HG03139 (cell line): ENCODE measurements at regions not wholly inside any gene's neighbourhood (a gene's known extent, or its start where the extent isn't known, plus 50 kb on each side); places are given as distances from the start of the nearest gene placed in this dataset.

ENCODE experiments used
- ATAC-seq: cut with Tn5 transposase; IDR thresholded peaks from one replicate; pipeline ENCODE4 v1.9.1; 2021; ENCODE audit not compliant: unreplicated experiment

GRCh38 chr6:100184473-100184872, 190.4 kb upstream of the MCHR2 start:
- ATAC-seq = no peak

DNA sequence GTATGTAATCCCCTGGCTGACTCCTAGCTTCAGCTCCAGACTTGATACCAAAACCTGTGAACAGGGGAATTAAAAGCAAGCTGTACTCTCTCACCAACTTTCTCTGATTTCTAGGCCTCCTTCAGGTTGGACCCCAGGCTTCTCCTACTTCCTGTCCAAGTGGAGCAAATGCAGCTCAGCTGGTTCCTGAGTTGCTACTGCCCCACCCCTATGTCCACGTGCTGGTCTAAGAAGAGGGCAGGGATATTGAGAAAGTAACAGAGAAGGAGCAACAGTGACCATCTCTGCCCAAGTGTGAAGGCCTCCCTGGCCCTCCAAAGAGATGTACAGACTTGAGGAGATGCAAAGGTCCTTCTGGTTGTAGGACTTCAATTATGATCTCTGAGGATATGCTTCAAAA, 188.3 kb upstream of the MCHR2 start:
- ATAC-seq = no peak

DNA sequence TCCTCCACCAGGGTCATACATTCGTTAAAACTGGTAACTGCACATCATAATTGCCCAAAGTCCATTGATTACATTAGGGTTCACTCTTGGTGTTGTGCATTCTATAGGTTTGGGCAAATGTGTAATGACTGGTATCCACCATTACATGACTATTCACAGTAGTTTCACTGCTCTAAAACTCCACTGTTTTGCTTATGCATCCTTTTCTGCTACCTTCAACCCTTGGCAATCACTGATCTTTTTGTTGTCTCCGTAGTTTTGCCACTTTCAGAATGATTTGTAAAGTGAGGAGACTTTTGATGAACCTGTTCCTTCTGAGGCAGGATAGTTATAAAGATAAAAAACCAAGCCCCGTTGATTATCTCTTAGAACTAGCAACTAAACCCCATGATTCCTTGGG, 187.3 kb upstream of the MCHR2 start:
- ATAC-seq = no peak

DNA sequence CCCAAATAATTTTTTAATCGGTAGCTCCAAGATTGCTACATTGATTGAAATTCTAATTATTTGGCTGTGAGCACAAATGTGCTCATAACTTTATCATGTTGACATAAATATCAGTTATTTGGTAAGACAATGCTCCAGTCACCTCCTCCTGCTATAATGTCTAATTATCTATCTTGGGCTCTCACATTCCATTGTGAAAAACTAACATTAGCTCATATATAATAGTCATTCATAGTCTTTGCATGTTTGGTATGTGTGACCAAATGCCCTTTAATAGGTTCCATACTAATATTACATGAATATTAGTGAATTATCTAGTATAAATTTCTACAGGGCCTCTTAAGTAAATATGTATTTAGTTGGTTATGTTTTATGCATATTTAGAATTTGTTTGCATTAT, 185.6 kb upstream of the MCHR2 start:
- no peak for ATAC-seq

DNA sequence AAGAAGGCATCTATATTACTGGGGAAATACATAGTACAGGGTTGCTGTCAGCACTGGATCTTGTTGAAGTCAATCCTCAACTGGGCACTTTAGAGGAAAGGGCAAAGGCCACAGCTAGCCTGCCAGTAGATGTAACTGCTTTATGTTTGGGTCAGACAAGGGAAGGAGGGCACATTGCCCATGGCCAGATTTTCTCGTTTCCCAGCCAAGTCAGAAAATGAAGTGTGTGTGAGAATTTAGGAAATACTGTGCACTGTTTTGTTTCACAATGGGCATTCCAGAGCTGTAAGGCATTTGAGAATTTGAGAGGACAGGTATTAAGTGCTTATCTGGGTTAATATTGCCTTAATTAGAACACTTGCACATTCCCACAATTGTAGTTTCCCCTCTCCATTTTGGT, 183.9 kb upstream of the MCHR2 start:
- no peak for ATAC-seq

DNA sequence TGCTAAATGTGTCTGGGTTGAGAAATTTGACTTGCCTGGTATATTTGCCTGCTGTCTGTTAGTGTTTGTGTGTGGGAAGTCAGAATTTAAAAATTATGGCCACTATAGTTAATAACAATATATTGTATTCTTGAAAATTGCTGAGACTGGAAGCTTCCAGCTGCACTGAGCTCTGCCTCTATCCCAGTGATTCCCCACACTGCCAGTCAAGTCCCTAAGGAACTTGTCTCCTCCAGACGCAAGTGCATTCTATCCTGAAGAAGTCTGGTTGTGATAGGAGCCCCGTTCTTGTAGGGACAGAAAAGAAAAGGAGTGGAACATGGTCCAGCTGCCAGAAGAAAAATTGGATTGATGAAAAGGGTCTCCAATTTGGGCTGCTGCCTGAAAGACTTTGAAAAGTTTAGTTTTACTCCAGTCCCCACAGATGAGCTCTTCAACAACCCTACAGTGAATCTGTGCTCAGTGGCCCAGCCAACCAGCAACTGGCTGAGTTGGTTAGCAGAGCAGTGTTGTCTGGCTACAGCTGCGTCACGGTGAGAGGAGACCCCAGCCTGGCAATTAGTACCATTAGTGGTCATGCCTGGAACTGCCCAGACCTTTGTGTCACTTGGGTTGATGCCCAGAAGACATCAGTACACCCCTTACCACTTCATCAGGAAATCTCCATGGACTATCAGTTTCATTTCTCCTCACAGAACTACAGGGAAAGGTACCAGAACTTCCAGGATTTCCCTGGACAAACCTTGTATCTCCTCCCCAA, 183.1 kb upstream of the MCHR2 start:
- no peak for ATAC-seq

- ATAC-seq = no peak
Measured at GRCh38 chr6:100176311-100176950, 182.4 kb upstream of the MCHR2 start.

DNA sequence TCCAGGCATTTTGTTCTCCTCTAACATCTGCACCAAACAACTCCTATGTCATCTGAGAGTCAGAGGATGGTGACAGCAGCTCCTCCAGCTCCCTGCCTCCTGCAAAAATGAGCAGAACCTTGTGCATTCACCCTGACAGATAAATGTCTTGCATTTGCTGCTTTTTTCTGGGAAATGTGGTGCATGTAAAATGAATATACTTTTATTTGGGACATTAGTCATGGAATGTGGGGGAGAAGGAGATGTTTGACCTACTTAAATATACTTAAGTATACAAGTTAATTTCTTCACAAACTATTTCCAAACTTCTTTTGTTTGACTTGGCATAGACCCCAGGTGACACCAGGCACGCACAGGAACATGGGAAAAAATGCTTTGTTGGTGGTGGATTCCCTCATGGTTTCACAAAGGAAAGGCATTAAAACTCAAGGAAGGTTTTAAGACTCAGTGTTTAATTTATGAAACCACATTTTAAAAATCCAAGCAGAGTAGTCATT, 181.8 kb upstream of the MCHR2 start:
- no peak for ATAC-seq

- ATAC-seq = no peak
Measured at GRCh38 chr6:100173211-100173610, 179.2 kb upstream of the MCHR2 start.

GRCh38 chr6:100172322-100172713, 178.3 kb upstream of the MCHR2 start:
- no peak for ATAC-seq

GRCh38 chr6:100171533-100172321, 177.7 kb upstream of the MCHR2 start:
- ATAC-seq = peak; percentile 78

DNA sequence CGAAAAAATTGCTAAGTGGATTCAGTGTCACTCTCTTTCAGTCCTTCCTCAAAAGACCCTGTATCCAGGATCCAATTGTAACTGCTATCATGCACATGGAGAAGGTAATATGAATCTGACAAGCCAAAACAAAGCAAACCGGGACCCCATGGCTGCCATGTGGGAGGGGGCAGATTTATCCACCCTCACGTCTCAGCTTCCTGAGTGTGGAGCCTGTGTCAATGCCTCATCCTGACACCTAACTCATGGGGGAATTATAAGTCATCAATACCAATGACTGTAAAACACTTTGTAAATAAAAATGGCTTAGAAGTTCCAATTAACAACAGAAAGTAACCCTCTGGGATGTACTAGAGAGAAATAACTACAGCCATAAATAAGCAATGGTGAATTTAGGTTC, 174.1 kb upstream of the MCHR2 start:
- no peak for ATAC-seq

DNA sequence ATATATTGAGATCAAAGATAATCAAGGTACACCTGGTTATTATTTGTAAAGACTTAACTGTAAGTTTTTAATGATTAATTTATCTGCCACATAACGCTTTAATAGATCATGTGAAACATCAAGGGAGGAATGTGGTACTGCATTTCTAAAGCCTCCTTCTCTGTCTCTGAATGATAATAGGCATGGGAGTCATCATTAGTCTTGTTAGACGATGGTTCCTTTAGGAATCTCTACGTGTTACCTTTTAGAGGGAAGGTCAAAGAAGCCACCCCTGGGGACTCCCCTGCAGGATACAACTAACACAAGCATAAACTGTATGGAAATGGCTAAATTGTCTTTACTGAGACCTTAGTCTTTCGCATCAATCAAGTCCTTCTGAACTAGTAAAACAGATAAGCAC, 173.6 kb upstream of the MCHR2 start:
- no peak for ATAC-seq

GRCh38 chr6:100166956-100167355, 172.9 kb upstream of the MCHR2 start:
- no peak for ATAC-seq

- no peak for ATAC-seq
Measured at GRCh38 chr6:100165442-100165841, 171.4 kb upstream of the MCHR2 start.

DNA sequence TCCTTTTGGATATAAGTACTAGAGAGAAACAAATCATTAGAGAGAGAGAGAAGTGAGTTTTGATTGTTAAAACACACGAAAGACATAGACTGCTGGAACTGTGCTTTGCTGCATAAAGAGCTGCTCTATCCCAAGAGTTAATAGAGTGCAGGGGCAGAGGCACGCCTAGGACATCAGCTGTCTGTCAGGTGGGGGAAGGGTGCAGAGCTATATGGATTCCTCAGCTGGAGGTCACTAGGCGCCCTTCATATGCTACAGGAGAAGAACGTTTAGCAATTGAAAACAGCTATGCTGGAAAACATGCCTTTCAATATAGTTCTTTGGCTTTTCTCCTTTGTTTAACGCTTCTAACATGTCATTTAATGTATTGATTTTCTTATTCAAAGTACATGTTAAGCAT, 169.0 kb upstream of the MCHR2 start:
- ATAC-seq = no peak

DNA sequence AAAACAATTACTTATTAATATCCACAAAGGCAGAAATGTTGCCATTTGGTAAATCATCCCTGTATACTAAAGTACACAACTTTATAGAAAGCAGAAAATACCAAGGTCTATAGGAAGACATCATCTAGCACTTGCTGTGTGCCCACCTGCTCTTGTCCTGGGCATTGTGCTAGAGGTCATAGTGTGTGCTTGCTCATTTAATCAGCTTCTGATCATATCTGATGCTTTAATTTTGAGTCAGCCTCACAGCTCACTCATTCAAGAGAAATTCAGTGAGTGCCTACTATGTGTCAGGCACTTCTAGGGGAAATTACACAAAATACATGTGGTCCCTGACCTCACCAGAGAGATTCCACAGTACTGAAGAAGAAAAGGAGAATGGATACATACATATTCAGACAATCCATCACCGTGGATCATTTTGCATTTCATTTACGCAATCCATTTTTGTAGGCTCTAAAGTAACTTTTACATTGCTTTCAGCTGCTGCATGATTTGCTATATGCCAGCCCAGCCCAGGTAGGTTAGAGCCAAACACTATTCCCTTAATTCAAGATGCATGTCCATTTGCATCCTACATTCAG, 167.9 kb upstream of the MCHR2 start:
- no peak for ATAC-seq

GRCh38 chr6:100160930-100161329, 166.9 kb upstream of the MCHR2 start:
- ATAC-seq = no peak

DNA sequence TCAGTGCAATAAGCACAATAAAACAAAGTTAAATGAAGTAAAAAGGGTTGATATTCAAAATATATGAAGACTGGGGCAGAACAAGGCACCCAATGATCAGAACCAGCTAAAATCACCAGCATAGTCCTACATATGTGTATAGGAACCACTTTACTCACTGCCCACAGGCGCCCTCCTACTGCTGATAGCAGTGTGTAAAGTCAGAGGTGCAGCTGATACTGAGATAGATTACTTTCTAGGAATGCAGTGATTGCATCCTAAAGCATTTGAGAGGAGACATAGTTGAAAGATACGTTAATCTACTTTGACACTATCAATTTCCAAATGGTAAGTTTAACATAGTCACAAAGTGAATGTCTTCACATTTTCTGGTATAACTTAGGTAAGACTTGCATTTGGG, 161.1 kb upstream of the MCHR2 start:
- ATAC-seq = no peak

- ATAC-seq = no peak
Measured at GRCh38 chr6:100153636-100154275, 159.7 kb upstream of the MCHR2 start.

DNA sequence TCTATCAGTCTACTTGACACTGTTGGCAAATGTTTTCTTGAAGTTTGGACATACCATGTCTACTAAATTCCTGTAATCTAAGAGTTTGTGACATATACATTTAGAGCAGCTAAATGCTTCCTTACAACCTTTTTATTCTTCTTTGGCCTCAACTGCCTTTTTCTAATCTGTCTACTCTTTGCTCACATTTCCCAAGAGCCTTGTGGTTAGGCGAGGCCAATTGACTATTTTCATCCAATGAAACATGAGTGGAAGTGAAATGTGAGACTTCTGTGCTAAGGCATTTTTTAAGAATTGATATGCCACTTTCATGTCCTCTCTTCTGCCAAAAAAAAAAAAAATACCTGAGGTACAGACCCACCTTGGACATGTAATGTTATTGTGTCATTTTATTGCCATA, 158.2 kb upstream of the MCHR2 start:
- ATAC-seq = no peak
